ENCODE measurements at regions not wholly inside any gene's neighbourhood (a gene's known extent, or its start where the extent isn't known, plus 50 kb on each side); places are given as distances from the start of the nearest gene placed in this dataset.

GRCh38 chr14:55942826-55943225 lies 175.4 kb upstream of the PELI2 start:
- ATAC-seq: no peak

- ATAC-seq: no peak
Observed at GRCh38 chr14:55944757-55945156, 173.5 kb upstream of the PELI2 start.

GRCh38 chr14:55946231-55946630 lies 172.0 kb upstream of the PELI2 start:
- ATAC-seq: no peak

GRCh38 chr14:55948399-55948798 lies 169.8 kb upstream of the PELI2 start:
- ATAC-seq: no peak

- no peak for ATAC-seq
Observed at GRCh38 chr14:55949708-55950107, 168.5 kb upstream of the PELI2 start.

- no peak for ATAC-seq
Observed at GRCh38 chr14:55950135-55950534, 168.1 kb upstream of the PELI2 start.

- no peak for ATAC-seq
Observed at GRCh38 chr14:55951341-55952206, 166.6 kb upstream of the PELI2 start.

GRCh38 chr14:55954108-55954507 lies 164.1 kb upstream of the PELI2 start:
- ATAC-seq: no peak

- ATAC-seq: no peak
Observed at GRCh38 chr14:55955175-55955574, 163.0 kb upstream of the PELI2 start.

GRCh38 chr14:55957950-55958349 lies 160.3 kb upstream of the PELI2 start:
- no peak for ATAC-seq

GRCh38 chr14:55963295-55963694 lies 154.9 kb upstream of the PELI2 start:
- no peak for ATAC-seq

- no peak for ATAC-seq
Observed at GRCh38 chr14:55964091-55964490, 154.1 kb upstream of the PELI2 start.

GRCh38 chr14:55964821-55965220 lies 153.4 kb upstream of the PELI2 start:
- no peak for ATAC-seq

- no peak for ATAC-seq
Observed at GRCh38 chr14:55965851-55966250, 152.4 kb upstream of the PELI2 start.

GRCh38 chr14:55968741-55969140 lies 149.5 kb upstream of the PELI2 start:
- ATAC-seq: no peak

- no peak for ATAC-seq
Observed at GRCh38 chr14:55973285-55973800, 144.9 kb upstream of the PELI2 start.

GRCh38 chr14:55973911-55974630 lies 144.1 kb upstream of the PELI2 start:
- no peak for ATAC-seq

- no peak for ATAC-seq
Observed at GRCh38 chr14:55975281-55975910, 142.8 kb upstream of the PELI2 start.

GRCh38 chr14:55976219-55976618 lies 142.0 kb upstream of the PELI2 start:
- ATAC-seq: no peak

- no peak for ATAC-seq
Observed at GRCh38 chr14:55976655-55977054, 141.6 kb upstream of the PELI2 start.

GRCh38 chr14:55977392-55978150 lies 140.6 kb upstream of the PELI2 start:
- no peak for ATAC-seq

GRCh38 chr14:55979096-55979495 lies 139.1 kb upstream of the PELI2 start:
- no peak for ATAC-seq

- no peak for ATAC-seq
Observed at GRCh38 chr14:55979781-55980180, 138.4 kb upstream of the PELI2 start.
